HepG2 (cell line): ENCODE measurements at regions not wholly inside any gene's neighbourhood (a gene's known extent, or its start where the extent isn't known, plus 50 kb on each side); places are given as distances from the start of the nearest gene placed in this dataset.
"Not testable (repeated sequence)": the region's sequence is repeated elsewhere in the genome, so short reads cannot be mapped to it uniquely, and the experiment has no call there.

Source experiments
- ATAC-seq: fragments of 200-7000 bp; cut with Tn5 transposase; 3 replicates; pipeline ENCODE4 v1.9.1; 2020; ENCODE audit warnings: mild to moderate bottlenecking, moderate library complexity
- BruUV-seq: library from RNA; stranded (reverse); fragments of 400-500 nt; replicated peaks from 2 replicates; lab custom pipeline; 2021; lab: Mats Ljungman, UMichigan
- CTCF ChIA-PET: fragments of 300-600 bp; formaldehyde crosslinking; extraction: SDS; loops from one replicate; lab custom pipeline; 2021; ENCODE audit warnings: low total read pairs, inconsistent platforms, low intra/inter-chr PET ratio; lab: Yijun Ruan, JAX
- POLR2A ChIA-PET: fragments of 350-600 bp; sonication (Branson Sonifier 250); formaldehyde crosslinking; loops from one replicate; lab custom pipeline; 2020; ENCODE audit warnings: antibody characterized with exemption, inconsistent platforms; lab: Yijun Ruan, JAX
- DNase-seq: peaks from one replicate; pipeline ENCODE4 v3.0.0-alpha.2; 2015; ENCODE audit warnings: low spot score
- FAIRE-seq: peaks from 3 replicates; lab custom pipeline; 2011; peaks lifted over from hg19 to GRCh38; lab: Jason Lieb, UNC
- H2AFZ ChIP-seq: one replicate; pipeline ENCODE4 v1.6.1; 2011; ENCODE audit warnings: low read length, inconsistent platforms
- H3K27ac ChIP-seq: fragments of 300-600 bp; 3 replicates; pipeline ENCODE4 v1.8.0; 2011; ENCODE audit warnings: mixed run types, mild to moderate bottlenecking, mixed read lengths, low read length, inconsistent platforms; ENCODE audit not compliant: insufficient read depth; ENCODE audit errors: extremely low read length
- H3K27me3 ChIP-seq, 2 experiments: fragments of 200-600 bp in 1 of 2; 2 replicates in 1 of 2; 3 replicates in 1 of 2; pipeline versions ENCODE4 v1.6.0 to v1.8.0; 2011; ENCODE audit warnings: low read length in 2 of 2, mild to moderate bottlenecking in 2 of 2, moderate library complexity in 2 of 2, inconsistent platforms in 1 of 2; ENCODE audit not compliant: insufficient read depth in 2 of 2, control insufficient read depth in 1 of 2
- H3K36me3 ChIP-seq, 2 experiments: fragments of 200-600 bp in 1 of 2; replicated peaks in 1 of 2; 2 replicates in 1 of 2; 3 replicates in 1 of 2; pipeline versions ENCODE4 v1.5.1 to v1.8.0; 2011; ENCODE audit warnings: low read length in 2 of 2, inconsistent platforms in 1 of 2; ENCODE audit not compliant: insufficient read depth in 2 of 2, control insufficient read depth in 1 of 2
- H3K4me1 ChIP-seq: 2 replicates; pipeline ENCODE4 v1.5.1; 2012; ENCODE audit warnings: low read length, inconsistent platforms; ENCODE audit not compliant: insufficient read depth
- H3K4me2 ChIP-seq: 2 replicates; pipeline ENCODE4 v1.6.0; 2011; ENCODE audit warnings: low read depth, low read length, inconsistent platforms
- H3K4me3 ChIP-seq, 3 experiments: fragments of 200-600 bp in 1 of 3; sonication (generic), shearing (Covaris generic) in 1 of 3; replicated peaks in 1 of 3; 2 replicates each; pipeline ENCODE4 v1.5.1; 2011 to 2016; ENCODE audit warnings: low read length in 3 of 3, inconsistent platforms in 2 of 3, low read depth in 2 of 3, mild to moderate bottlenecking in 2 of 3, control low read depth in 1 of 3, mixed read lengths in 1 of 3; ENCODE audit not compliant: insufficient read depth in 1 of 3
- H3K79me2 ChIP-seq: one replicate; pipeline ENCODE4 v1.6.1; 2011; ENCODE audit warnings: low read length, inconsistent platforms; ENCODE audit not compliant: insufficient read depth
- H3K9ac ChIP-seq: 2 replicates; pipeline ENCODE4 v1.6.0; 2011; ENCODE audit warnings: mild to moderate bottlenecking, low read depth, low read length, inconsistent platforms; ENCODE audit not compliant: insufficient read depth
- H3K9me3 ChIP-seq: 2 replicates; pipeline ENCODE4 v1.5.1; 2012; ENCODE audit warnings: mild to moderate bottlenecking, low read length
- H4K20me1 ChIP-seq: 2 replicates; pipeline ENCODE4 v1.6.0; 2011; ENCODE audit warnings: inconsistent platforms, mild to moderate bottlenecking, low read length, moderate library complexity; ENCODE audit not compliant: insufficient read depth
- AGO2 ChIP-seq: fragments of 200-400 bp; formaldehyde crosslinking; optimal IDR thresholded peaks from 2 replicates; pipeline ENCODE3; 2017; ENCODE audit warnings: mild to moderate bottlenecking, low read depth, low read length, moderate library complexity
- FOXK1 ChIP-seq: sonication (generic); formaldehyde crosslinking; IDR thresholded peaks from 2 replicates; pipeline ENCODE4 v1.4.0; 2020; ENCODE audit warnings: low read depth, missing genetic modification reagents, borderline replicate concordance
- SIX1 ChIP-seq: sonication (generic); formaldehyde crosslinking; IDR thresholded peaks from 2 replicates; pipeline ENCODE4 v1.4.0; 2020; ENCODE audit warnings: missing genetic modification reagents, borderline replicate concordance
- TARDBP ChIP-seq: sonication (generic); formaldehyde crosslinking; IDR thresholded peaks from 2 replicates; pipeline ENCODE4 v1.8.0; 2022; ENCODE audit warnings: mild to moderate bottlenecking, missing genetic modification reagents
- WGBS: methylation state at CpG from one replicate; pipeline ENCODE4 v1.1.6; 2017; ENCODE audit warnings: low lambda C conversion rate; 5-methylcytosine and 5-hydroxymethylcytosine counted together
- in situ Hi-C: cut with HindIII; loops from 2 replicates; pipeline ENCODE4 v1.10.0; 2017; ENCODE audit warnings: low pct_unique_long_range_greater_than_20kb; ENCODE audit not compliant: extremely low pct_ligation_motif_present
- intact Hi-C: fragments of 100-400 bp; cut with micrococcal nuclease; formaldehyde crosslinking; loops from one replicate; pipeline ENCODE4 v1.10.0; 2022; ENCODE audit not compliant: unreplicated experiment

- TF ChIP-seq TARDBP (CRISPR knock-in tag) (no peak), SIX1 (CRISPR knock-in tag) (no peak)
These were observed 452.9 kb downstream of the JRKL start (continued) for GRCh38 chr11:96842731-96843130.

- Histone ChIP-seq H3K9me3 (no peaks in the 10 kb centered on the region), H3K4me1 (no peaks in the 10 kb centered on the region), H3K27me3 (no peaks in the 10 kb centered on the region), H3K36me3 (no peaks in the 10 kb centered on the region), H3K9ac (no peak overlapping the region)
- DNase-seq (no peak), ATAC-seq (no peak)
- in situ Hi-C loops, result no loop called here
- POLR2A ChIA-PET, result no interaction called here
- TF ChIP-seq FOXK1 (CRISPR knock-in tag) (no peak), AGO2 (no peak)
- TF ChIP-seq, all 625 proteins: peak for 0
- no peak for FAIRE-seq
- Histone ChIP-seq H4K20me1 (no peaks in the 10 kb centered on the region), H3K79me2 (no peaks in the 10 kb centered on the region), H3K4me2 (no peak overlapping the region), H3K4me3 (no peak overlapping the region), H3K27ac (no peak overlapping the region), H2AFZ (no peak overlapping the region)
- BruUV-seq, result no TSS peak
- CTCF ChIA-PET, result no interaction called here
- intact Hi-C loops, result no loop called here
- WGBS, result 6% methylated on average over 3 of the region's 3 CpGs
These were observed 464.6 kb downstream of the JRKL start for GRCh38 chr11:96854425-96854824.

GRCh38 chr11:96861722-96862121 lies 471.9 kb downstream of the JRKL start:
- FAIRE-seq, in situ Hi-C loops, DNase-seq: not testable (repeated sequence)

More at GRCh38 chr11:96861722-96862121, 471.9 kb downstream of the JRKL start:
- H3K27ac ChIP-seq, POLR2A ChIA-PET, H3K36me3 ChIP-seq, H3K9ac ChIP-seq, H3K4me1 ChIP-seq, H3K79me2 ChIP-seq, H3K27me3 ChIP-seq, BruUV-seq, H3K4me3 ChIP-seq, H2AFZ ChIP-seq, H3K4me2 ChIP-seq, H3K9me3 ChIP-seq, ATAC-seq, intact Hi-C loops, CTCF ChIA-PET, H4K20me1 ChIP-seq: not testable (repeated sequence)
- WGBS, result 0% methylated on average over 3 of the region's 3 CpGs
